ACC112 (cell line): ENCODE measurements at regions not wholly inside any gene's neighbourhood (a gene's known extent, or its start where the extent isn't known, plus 50 kb on each side); places are given as distances from the start of the nearest gene placed in this dataset.

Experiments
- H2AFZ ChIP-seq: fragments of 200-600 bp; sonication (generic); one replicate; pipeline ENCODE4 v1.6.0; 2017; ENCODE audit warnings: antibody characterized with exemption, low read length; ENCODE audit not compliant: unreplicated experiment
- H3K27ac ChIP-seq: fragments of 200-600 bp; sonication (generic); 2 replicates; pipeline ENCODE4 v1.5.1; 2014; ENCODE audit warnings: low read depth, mild to moderate bottlenecking, antibody characterized with exemption, low read length, moderate library complexity
- H3K27me3 ChIP-seq: fragments of 200-600 bp; sonication (generic); 2 replicates; pipeline ENCODE4 v1.6.1; 2014; ENCODE audit warnings: mild to moderate bottlenecking, antibody characterized with exemption, low read length, moderate library complexity, mixed read lengths; ENCODE audit not compliant: insufficient read depth
- H3K36me3 ChIP-seq: fragments of 200-600 bp; sonication (generic); 2 replicates; pipeline ENCODE4 v1.6.1; 2016; ENCODE audit warnings: mild to moderate bottlenecking, antibody characterized with exemption, low read length, moderate library complexity, mixed read lengths; ENCODE audit not compliant: insufficient read depth
- H3K4me1 ChIP-seq: fragments of 200-600 bp; sonication (generic); one replicate; pipeline ENCODE4 v1.6.1; 2016; ENCODE audit warnings: low read length, mixed read lengths; ENCODE audit not compliant: insufficient read depth, unreplicated experiment, control insufficient read depth
- H3K4me3 ChIP-seq: fragments of 200-600 bp; sonication (generic); 2 replicates; pipeline ENCODE4 v1.5.1; 2014; ENCODE audit warnings: mild to moderate bottlenecking, low read depth, low read length
- H3K79me2 ChIP-seq: fragments of 200-600 bp; sonication (generic); one replicate; pipeline ENCODE4 v1.6.0; 2016; ENCODE audit warnings: low read length; ENCODE audit not compliant: control insufficient read depth, unreplicated experiment, insufficient read depth

DNA sequence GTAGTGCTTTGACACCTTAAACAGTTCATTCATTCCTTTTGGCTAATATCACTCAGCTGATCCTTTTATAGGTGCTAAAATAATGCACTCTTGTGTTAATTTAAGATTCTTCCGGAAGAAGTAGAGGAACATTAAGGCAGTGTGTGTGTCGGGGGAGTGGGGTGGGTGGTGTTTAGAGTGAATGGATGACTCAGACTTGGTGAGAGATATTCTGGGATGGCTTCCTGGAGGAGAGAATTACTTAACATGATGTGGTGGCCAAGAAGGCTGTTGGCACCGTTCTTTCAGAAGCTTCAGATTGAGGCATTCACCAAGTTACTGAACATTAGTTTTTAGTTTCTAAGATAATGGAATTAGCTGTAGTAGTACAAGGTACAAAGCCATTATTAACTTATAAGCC, 125.6 kb upstream of the ROPN1 start:
- H3K27me3 ChIP-seq = peaks cover 8% of the 10 kb centered on the region; the same call in 1 of the 2 replicates
- H3K79me2 ChIP-seq = no peaks in the 10 kb centered on the region
- no peaks in the 10 kb centered on the region for H3K36me3 ChIP-seq
- no peak overlapping the region for H3K27ac ChIP-seq
- no peak overlapping the region for H2AFZ ChIP-seq
- H3K4me1 ChIP-seq = peaks cover 19% of the 10 kb centered on the region
- no peak overlapping the region for H3K4me3 ChIP-seq

DNA sequence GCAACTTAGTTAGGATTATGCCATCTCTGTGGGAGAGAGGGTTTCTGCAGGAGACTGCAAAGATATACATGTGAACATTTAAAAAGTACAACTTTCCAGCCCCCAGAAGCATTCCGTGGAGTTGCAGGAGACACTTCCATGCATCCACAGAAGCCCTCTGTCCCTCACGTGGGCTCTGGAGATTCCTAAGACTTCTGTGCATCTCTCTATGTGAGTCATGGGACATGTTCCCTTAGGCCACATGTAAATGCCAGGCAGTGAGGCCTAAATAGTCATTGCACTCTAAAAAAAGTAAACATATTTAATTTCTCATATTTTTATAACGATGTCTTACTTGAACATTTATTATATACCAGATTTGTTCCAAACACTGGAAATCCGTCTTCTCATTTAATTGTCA, 126.5 kb upstream of the ROPN1 start:
- Histone ChIP-seq H3K27ac (no peak overlapping the region), H2AFZ (no peak overlapping the region), H3K4me1 (peaks cover 19% of the 10 kb centered on the region), H3K79me2 (no peaks in the 10 kb centered on the region), H3K4me3 (no peak overlapping the region), H3K36me3 (no peaks in the 10 kb centered on the region), H3K27me3 (peaks cover 10% of the 10 kb centered on the region; the same call in 1 of the 2 replicates)

DNA sequence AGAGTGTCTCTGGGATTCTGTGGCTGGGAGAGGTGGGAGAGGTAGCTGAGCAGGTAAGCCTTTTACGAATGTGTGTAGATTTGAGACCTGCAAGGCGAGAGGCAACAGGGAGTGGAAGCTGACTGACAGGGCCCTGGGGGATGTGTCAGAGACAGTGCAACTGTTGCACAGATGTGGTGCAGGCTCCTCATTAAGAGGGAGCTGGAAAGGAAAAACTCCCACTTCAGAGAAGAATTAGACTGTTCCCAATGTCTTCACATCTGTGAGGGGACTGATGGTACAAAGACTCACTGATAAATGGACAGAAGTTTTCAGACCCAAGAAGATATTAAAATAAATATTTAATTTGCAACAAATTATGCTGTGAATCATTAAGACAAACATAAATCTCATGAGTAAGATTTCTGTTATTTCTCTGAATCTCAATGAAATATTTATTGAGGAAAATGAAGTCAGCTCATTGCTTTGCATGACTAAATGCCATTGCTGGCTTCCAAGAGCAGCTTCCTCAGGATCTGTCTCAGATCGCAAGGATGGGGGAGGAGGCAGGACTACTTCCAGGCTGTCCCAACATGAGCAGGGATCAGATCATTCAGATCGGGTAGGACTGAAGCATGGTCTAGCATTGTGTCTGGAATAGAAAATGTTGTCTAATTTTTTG, 127.3 kb upstream of the ROPN1 start:
- H3K27ac ChIP-seq = no peak overlapping the region
- H3K36me3 ChIP-seq = no peaks in the 10 kb centered on the region
- H3K79me2 ChIP-seq = no peaks in the 10 kb centered on the region
- H3K4me1 ChIP-seq = peaks cover 19% of the 10 kb centered on the region
- peaks cover 18% of the 10 kb centered on the region for H3K27me3 ChIP-seq
- no peak overlapping the region for H3K4me3 ChIP-seq
- H2AFZ ChIP-seq = no peak overlapping the region

DNA sequence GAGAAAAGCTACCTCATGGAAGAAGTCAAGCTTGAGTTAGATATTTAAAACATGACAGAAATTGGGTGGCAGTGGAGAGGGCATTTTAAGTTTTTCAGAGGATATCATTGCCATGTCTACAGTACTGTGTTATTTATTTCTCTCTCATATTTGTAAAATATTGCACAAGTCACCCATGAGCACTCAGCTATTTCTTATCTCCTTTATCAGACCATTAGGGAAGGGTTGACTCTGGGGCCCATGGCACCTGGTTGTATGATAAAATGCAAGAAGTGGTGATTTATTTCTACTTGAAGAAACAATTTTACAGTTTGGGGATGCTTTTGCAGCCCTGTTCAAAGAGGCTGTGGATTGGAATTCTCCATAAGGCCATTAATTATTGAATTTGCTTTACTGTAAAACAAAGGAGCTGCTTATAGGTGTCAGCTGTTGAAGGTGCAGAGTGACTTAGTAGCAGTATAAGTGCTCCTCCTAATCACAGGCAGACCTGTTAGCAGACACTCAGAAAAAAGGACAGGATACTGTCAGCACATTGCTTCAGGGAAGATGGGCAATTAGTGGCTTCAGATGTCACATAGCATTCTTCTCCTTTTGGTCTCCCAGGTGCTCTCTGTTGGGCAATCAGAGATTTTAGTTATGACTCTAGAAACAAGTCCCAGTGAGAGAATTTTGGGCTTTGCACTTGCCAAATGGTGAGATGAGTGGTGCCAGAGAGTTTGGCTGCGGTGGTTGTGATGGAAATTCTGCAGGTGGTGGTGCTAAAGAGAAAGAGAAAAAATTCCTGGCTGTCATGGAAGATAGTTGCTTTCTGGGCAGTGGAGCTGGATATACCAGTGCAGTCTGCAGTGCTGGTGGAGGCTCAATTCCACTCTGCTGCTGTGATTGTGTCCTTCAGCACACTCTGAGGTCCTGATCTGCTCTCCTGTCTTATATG, 129.7 kb upstream of the ROPN1 start:
- H3K36me3 ChIP-seq = no peaks in the 10 kb centered on the region
- no peak overlapping the region for H3K4me3 ChIP-seq
- no peak overlapping the region for H2AFZ ChIP-seq
- no peaks in the 10 kb centered on the region for H3K79me2 ChIP-seq
- no peak overlapping the region for H3K27ac ChIP-seq
- H3K4me1 ChIP-seq = peaks cover 19% of the 10 kb centered on the region
- peaks cover 36% of the 10 kb centered on the region for H3K27me3 ChIP-seq

DNA sequence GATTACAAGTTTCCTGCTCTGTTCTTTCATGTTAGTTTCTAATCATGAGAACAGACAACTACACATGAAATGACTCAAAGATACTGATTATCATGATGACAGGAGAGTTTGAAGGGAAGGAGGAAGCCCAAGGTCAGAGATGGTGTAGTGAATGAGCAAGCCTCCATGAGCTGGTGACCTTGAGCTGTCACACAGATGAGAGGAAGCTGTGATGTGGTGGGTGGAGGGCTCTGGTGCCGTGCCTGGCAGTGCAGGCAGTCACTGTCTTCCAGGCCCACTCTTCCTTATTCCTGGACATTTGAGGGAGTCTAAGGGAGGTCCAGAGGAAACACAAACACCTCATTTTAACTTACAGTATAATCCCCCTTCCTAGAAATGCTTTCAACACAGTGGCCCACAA, 133.4 kb upstream of the ROPN1 start:
- Histone ChIP-seq H3K79me2 (no peaks in the 10 kb centered on the region), H2AFZ (no peak overlapping the region), H3K27me3 (peaks cover 63% of the 10 kb centered on the region), H3K36me3 (no peaks in the 10 kb centered on the region), H3K27ac (no peak overlapping the region), H3K4me1 (no peaks in the 10 kb centered on the region), H3K4me3 (no peak overlapping the region)

DNA sequence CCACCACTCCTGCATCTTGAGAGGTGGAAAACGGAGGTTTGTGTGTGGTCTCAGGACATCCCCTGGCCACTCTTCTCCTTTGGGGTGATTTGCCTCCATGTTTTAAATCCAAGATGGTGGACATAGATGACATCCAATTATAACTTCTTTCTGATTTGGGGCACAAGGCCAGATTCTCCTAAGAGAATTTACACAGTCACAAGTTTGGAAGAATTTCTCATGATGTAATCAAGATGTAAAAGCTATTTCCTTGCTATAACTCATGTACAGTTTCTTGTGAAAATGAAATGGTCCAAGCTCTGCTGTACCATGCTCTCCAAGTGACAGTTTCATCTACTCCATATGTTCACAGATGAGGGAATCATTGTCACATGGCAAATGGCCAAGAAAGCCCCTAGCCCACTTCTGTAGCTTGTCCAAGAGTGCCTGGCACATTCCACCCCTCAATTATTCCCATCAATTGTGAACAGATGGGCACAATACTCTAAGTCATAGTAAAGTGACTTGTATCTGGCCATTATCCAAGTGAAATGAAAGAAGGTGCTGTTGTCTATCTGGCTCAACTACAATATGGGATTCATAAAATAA, 134.6 kb upstream of the ROPN1 start:
- H2AFZ ChIP-seq = no peak overlapping the region
- no peaks in the 10 kb centered on the region for H3K4me1 ChIP-seq
- no peak overlapping the region for H3K4me3 ChIP-seq
- H3K79me2 ChIP-seq = no peaks in the 10 kb centered on the region
- H3K27ac ChIP-seq = no peak overlapping the region
- H3K36me3 ChIP-seq = no peaks in the 10 kb centered on the region
- peaks cover 70% of the 10 kb centered on the region for H3K27me3 ChIP-seq

DNA sequence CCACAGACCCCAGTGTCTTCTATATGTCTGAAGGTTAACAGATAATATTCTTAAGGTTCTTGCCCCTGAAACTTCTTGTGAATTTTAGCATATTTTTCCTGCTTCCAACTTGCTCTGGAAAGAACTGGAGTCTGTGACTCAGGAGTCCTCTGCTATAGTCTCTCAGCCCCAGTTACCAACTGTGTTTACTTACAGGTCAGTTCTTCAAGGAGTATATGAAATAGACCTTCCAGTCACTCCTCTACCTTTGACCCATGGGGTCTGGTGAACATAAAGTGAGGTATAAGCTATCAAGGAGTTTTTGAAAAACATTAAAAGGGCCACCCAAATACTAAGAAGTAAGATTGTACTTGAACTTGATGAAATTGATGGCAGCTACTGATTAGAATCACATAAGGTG, 139.2 kb upstream of the ROPN1 start:
- no peak overlapping the region for H2AFZ ChIP-seq
- H3K36me3 ChIP-seq = no peaks in the 10 kb centered on the region
- H3K4me3 ChIP-seq = no peak overlapping the region
- H3K27ac ChIP-seq = no peak overlapping the region
- H3K27me3 ChIP-seq = peaks cover 62% of the 10 kb centered on the region
- no peaks in the 10 kb centered on the region for H3K4me1 ChIP-seq
- no peaks in the 10 kb centered on the region for H3K79me2 ChIP-seq

DNA sequence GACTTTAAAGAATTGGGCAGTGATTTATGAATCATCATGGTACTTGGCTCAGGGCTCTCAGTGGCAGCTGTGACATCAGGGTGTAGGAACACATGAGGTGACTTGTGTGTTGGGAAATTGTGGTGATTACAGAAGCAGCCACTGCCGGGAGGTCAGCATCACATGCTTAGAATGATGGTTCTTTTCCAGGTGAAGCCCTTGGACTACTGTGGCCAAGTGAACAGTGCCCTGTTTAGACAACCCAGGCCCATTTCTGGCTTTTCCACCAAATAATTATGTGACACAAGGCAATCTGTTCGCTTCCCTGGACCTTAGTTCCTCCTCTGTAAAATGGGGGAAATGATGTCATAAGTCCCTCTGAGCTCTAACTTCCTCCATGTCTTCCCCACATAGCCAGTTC, 139.7 kb upstream of the ROPN1 start:
- no peaks in the 10 kb centered on the region for H3K79me2 ChIP-seq
- H3K36me3 ChIP-seq = no peaks in the 10 kb centered on the region
- no peak overlapping the region for H3K4me3 ChIP-seq
- no peak overlapping the region for H2AFZ ChIP-seq
- no peak overlapping the region for H3K27ac ChIP-seq
- peaks cover 62% of the 10 kb centered on the region for H3K27me3 ChIP-seq
- no peaks in the 10 kb centered on the region for H3K4me1 ChIP-seq

DNA sequence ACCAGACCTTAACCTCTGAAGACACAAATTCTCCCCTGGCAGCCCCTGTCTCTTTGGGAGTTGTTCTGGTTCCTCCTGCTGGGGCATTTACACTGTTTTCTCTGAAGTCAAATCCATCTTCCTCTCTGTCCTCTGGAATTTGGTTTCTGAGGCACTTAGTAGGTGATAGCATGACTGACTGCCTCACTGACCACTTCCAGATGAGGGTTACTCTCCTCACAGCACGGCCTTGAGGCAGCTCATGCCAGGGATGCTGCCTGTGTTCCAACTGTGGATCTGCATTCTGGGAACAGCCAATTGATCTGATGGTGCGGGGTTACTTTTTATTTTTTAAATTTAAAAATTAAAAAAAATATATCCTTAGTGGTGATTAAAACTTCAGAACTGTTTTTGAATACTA, 140.9 kb upstream of the ROPN1 start:
- Histone ChIP-seq H2AFZ (no peak overlapping the region), H3K4me3 (no peak overlapping the region), H3K4me1 (no peaks in the 10 kb centered on the region), H3K27ac (no peak overlapping the region), H3K36me3 (no peaks in the 10 kb centered on the region), H3K27me3 (peaks cover 59% of the 10 kb centered on the region), H3K79me2 (no peaks in the 10 kb centered on the region)

DNA sequence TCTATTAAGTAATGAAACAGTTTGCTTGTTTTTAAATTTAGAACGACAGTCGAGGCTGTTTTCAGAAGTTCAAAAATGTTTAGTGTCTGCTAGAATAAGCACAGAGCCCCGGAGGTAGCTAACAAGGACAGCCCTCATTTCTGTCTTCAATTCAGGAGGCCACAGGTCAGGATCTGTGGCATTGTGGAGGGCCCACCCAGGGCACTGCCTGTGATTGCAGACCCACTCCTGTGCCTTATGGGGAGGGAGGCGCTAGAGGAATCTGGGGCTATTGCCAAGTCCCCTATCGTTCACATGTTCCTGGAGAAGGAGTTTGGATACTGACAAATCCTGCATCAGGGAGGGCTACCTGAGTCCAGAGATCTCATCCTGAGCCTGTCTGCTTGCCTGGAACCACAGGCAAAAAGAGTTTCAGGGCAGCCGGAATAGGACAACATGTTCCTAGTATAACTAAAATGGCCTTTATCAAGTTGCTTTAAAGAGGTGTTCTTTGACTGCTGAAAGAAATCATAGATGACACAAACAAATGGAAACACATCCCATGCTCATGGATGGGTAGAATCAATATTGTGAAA, 141.5 kb upstream of the ROPN1 start:
- H3K27ac ChIP-seq = no peak overlapping the region
- H3K27me3 ChIP-seq = peaks cover 60% of the 10 kb centered on the region
- H2AFZ ChIP-seq = no peak overlapping the region
- H3K4me3 ChIP-seq = no peak overlapping the region
- no peaks in the 10 kb centered on the region for H3K79me2 ChIP-seq
- H3K4me1 ChIP-seq = no peaks in the 10 kb centered on the region
- H3K36me3 ChIP-seq = no peaks in the 10 kb centered on the region
